Naive thymus-derived CD4-positive, alpha-beta T cell (primary cell): ENCODE measurements at regions not wholly inside any gene's neighbourhood (a gene's known extent, or its start where the extent isn't known, plus 50 kb on each side); places are given as distances from the start of the nearest gene placed in this dataset.

Source experiments
- ATAC-seq: fragments of 150-1000 bp; cut with Tn5 transposase; 2 replicates; pipeline ENCODE4 v1.10.0; 2021; ENCODE audit warnings: mild to moderate bottlenecking, moderate library complexity
- CTCF ChIA-PET: fragments of 350-600 bp; sonication (Branson Sonifier 250); formaldehyde crosslinking; loops from one replicate; lab custom pipeline; 2021; ENCODE audit warnings: antibody characterized with exemption; lab: Charles Lee
- POLR2A ChIA-PET: fragments of 350-600 bp; sonication (Branson Sonifier 250); formaldehyde crosslinking; loops from one replicate; lab custom pipeline; 2021; ENCODE audit warnings: antibody characterized with exemption, inconsistent platforms; lab: Charles Lee
- DNase-seq, 9 donors: peaks; one replicate each; pipeline versions ENCODE4 v3.0.0 to v3.0.0-alpha.2; 2020 to 2022; ENCODE audit warnings: mixed read lengths in 1 of 9
- H3K27ac ChIP-seq: one replicate; pipeline ENCODE4 v1.7.0; 2013; ENCODE audit warnings: mild to moderate bottlenecking, low read depth, low read length, moderate library complexity
- H3K27me3 ChIP-seq, 2 donors: one replicate each; pipeline ENCODE4 v1.7.0; 2013; ENCODE audit warnings: low read length in 2 of 2, mild to moderate bottlenecking in 2 of 2, moderate library complexity in 2 of 2; ENCODE audit not compliant: control insufficient read depth in 2 of 2, insufficient read depth in 2 of 2
- H3K36me3 ChIP-seq, 3 experiments: 1 replicate in 2 of 3; 2 replicates in 1 of 3; pipeline ENCODE4 v1.7.0; 2013; ENCODE audit warnings: low read length in 3 of 3, mild to moderate bottlenecking in 3 of 3, moderate library complexity in 1 of 3; ENCODE audit not compliant: insufficient read depth in 3 of 3, control insufficient read depth in 2 of 3
- H3K4me1 ChIP-seq, 2 donors: one replicate each; pipeline ENCODE4 v1.7.0; 2013; ENCODE audit warnings: low read length in 2 of 2, mild to moderate bottlenecking in 2 of 2, moderate library complexity in 1 of 2; ENCODE audit not compliant: control insufficient read depth in 2 of 2, insufficient read depth in 2 of 2
- H3K4me3 ChIP-seq: 2 replicates; pipeline ENCODE4 v1.7.0; 2013; ENCODE audit warnings: mild to moderate bottlenecking, low read length
- H3K9me3 ChIP-seq, 3 experiments: 1 replicate in 2 of 3; 2 replicates in 1 of 3; pipeline ENCODE4 v1.7.0; 2013; ENCODE audit warnings: low read length in 3 of 3; ENCODE audit not compliant: control insufficient read depth in 2 of 3
- H3K27ac Mint-ChIP-seq, 9 donors: one replicate each; pipeline ENCODE4 v1.8.0; 2020 to 2022; ENCODE audit warnings: mixed read lengths in 9 of 9, mild to moderate bottlenecking in 8 of 9, moderate library complexity in 5 of 9, inconsistent platforms in 2 of 9
- H3K27me3 Mint-ChIP-seq, 5 donors: one replicate each; pipeline ENCODE4 v1.8.0; 2021 to 2022; ENCODE audit warnings: mixed read lengths in 5 of 5, mild to moderate bottlenecking in 1 of 5
- H3K36me3 Mint-ChIP-seq, 5 donors: one replicate each; pipeline ENCODE4 v1.8.0; 2020 to 2022; ENCODE audit warnings: mixed read lengths in 5 of 5, mild to moderate bottlenecking in 3 of 5, inconsistent platforms in 1 of 5
- H3K4me1 Mint-ChIP-seq, 7 donors: one replicate each; pipeline ENCODE4 v1.8.0; 2020 to 2022; ENCODE audit warnings: mixed read lengths in 7 of 7, mild to moderate bottlenecking in 3 of 7, inconsistent platforms in 1 of 7
- H3K4me3 Mint-ChIP-seq, 10 donors: one replicate each; pipeline ENCODE4 v1.8.0; 2020 to 2022; ENCODE audit warnings: mild to moderate bottlenecking in 10 of 10, mixed read lengths in 10 of 10, moderate library complexity in 6 of 10, inconsistent platforms in 2 of 10
- H3K9me3 Mint-ChIP-seq, 11 donors: one replicate each; pipeline ENCODE4 v1.8.0; 2020 to 2022; ENCODE audit warnings: mixed read lengths in 11 of 11, mild to moderate bottlenecking in 4 of 11, inconsistent platforms in 1 of 11, moderate library complexity in 1 of 11
- intact Hi-C, 2 donors: fragments of 100-400 bp; cut with micrococcal nuclease; formaldehyde crosslinking; loops; one replicate each; pipeline ENCODE4 v1.15.1; 2023

- H3K4me3 ChIP-seq: no peak overlapping the region
- Mint-ChIP-seq H3K27me3 (no peaks in the 10 kb centered on the region), H3K4me3 (no peak overlapping the region), H3K36me3 (no peaks in the 10 kb centered on the region), H3K9me3 (peaks cover 0 to 4% (median 0%) of the 10 kb centered on the region in 11 donors), H3K4me1 (peaks cover 0 to 2% (median 0%) of the 10 kb centered on the region in 7 donors), H3K27ac (no peak overlapping the region)
- ChIA-PET CTCF (interaction anchor here (0.5 kb wide), 1 partner anchor 96 kb away, joined by 3 read pairs; no protein-coding TSS in a partner anchor), POLR2A (no interaction called here)
- no peaks in the 10 kb centered on the region for H3K36me3 ChIP-seq
- no peaks in the 10 kb centered on the region for H3K27me3 ChIP-seq
- no peak for DNase-seq
- no peaks in the 10 kb centered on the region for H3K9me3 ChIP-seq
- no peak for ATAC-seq
- H3K4me1 ChIP-seq: no peaks in the 10 kb centered on the region
- intact Hi-C loops: no loop called here
- no peak overlapping the region for H3K27ac ChIP-seq
Measured at GRCh38 chr2:198950803-198951202, 506.9 kb downstream of the SATB2 start.

GRCh38 chr2:198945496-198945895, 512.2 kb downstream of the SATB2 start:
- Histone ChIP-seq H3K4me3 (no peak overlapping the region), H3K36me3 (no peaks in the 10 kb centered on the region), H3K27ac (no peak overlapping the region), H3K4me1 (no peaks in the 10 kb centered on the region), H3K9me3 (no peaks in the 10 kb centered on the region), H3K27me3 (no peaks in the 10 kb centered on the region)
- ChIA-PET CTCF (no interaction called here), POLR2A (no interaction called here)
- Mint-ChIP-seq H3K27me3 (no peaks in the 10 kb centered on the region), H3K9me3 (peaks cover 0 to 2% (median 0%) of the 10 kb centered on the region in 11 donors), H3K4me1 (no peaks in the 10 kb centered on the region), H3K27ac (no peak overlapping the region), H3K4me3 (no peak overlapping the region), H3K36me3 (no peaks in the 10 kb centered on the region)
- no peak for DNase-seq
- intact Hi-C loops: no loop called here
- no peak for ATAC-seq

- H3K27me3 Mint-ChIP-seq: no peaks in the 10 kb centered on the region
- H3K9me3 Mint-ChIP-seq: peaks cover 0 to 19% (median 6%) of the 10 kb centered on the region in 11 donors
- no peak overlapping the region for H3K4me3 Mint-ChIP-seq
Measured at GRCh38 chr2:198930170-198930569, 527.6 kb downstream of the SATB2 start.

GRCh38 chr2:198928026-198928425, 529.7 kb downstream of the SATB2 start:
- ATAC-seq (no peak), DNase-seq (no peak)
- H3K4me1 ChIP-seq: no peaks in the 10 kb centered on the region
- Mint-ChIP-seq H3K36me3 (no peaks in the 10 kb centered on the region), H3K4me3 (no peak overlapping the region), H3K9me3 (peaks cover 0 to 15% (median 4%) of the 10 kb centered on the region in 11 donors), H3K4me1 (no peaks in the 10 kb centered on the region), H3K27ac (no peak overlapping the region), H3K27me3 (no peaks in the 10 kb centered on the region)
- POLR2A ChIA-PET: no interaction called here
- intact Hi-C loops: no loop called here
- H3K36me3 ChIP-seq: no peaks in the 10 kb centered on the region
- CTCF ChIA-PET: interaction anchor here (0.6 kb wide), 1 partner anchor 863 kb away, joined by 4 read pairs; no protein-coding TSS in a partner anchor
- no peak overlapping the region for H3K27ac ChIP-seq
- no peak overlapping the region for H3K4me3 ChIP-seq
- no peaks in the 10 kb centered on the region for H3K27me3 ChIP-seq
- no peaks in the 10 kb centered on the region for H3K9me3 ChIP-seq

More at GRCh38 chr2:198930170-198930569, 527.6 kb downstream of the SATB2 start:
- H3K36me3 ChIP-seq: no peaks in the 10 kb centered on the region
- H3K9me3 ChIP-seq: no peaks in the 10 kb centered on the region
- Mint-ChIP-seq H3K27ac (no peak overlapping the region), H3K4me1 (no peaks in the 10 kb centered on the region), H3K36me3 (no peaks in the 10 kb centered on the region)
- H3K4me1 ChIP-seq: no peaks in the 10 kb centered on the region
- ChIA-PET CTCF (no interaction called here), POLR2A (no interaction called here)
- H3K27ac ChIP-seq: no peak overlapping the region
- DNase-seq (no peak), ATAC-seq (no peak)
- intact Hi-C loops: no loop called here
- no peaks in the 10 kb centered on the region for H3K27me3 ChIP-seq
- no peak overlapping the region for H3K4me3 ChIP-seq

GRCh38 chr2:198917926-198918720, 539.6 kb downstream of the SATB2 start:
- H3K36me3 Mint-ChIP-seq: no peaks in the 10 kb centered on the region
- CTCF ChIA-PET: no interaction called here
- H3K27ac Mint-ChIP-seq: no peak overlapping the region
- Histone ChIP-seq H3K4me3 (no peak overlapping the region), H3K27me3 (no peaks in the 10 kb centered on the region), H3K9me3 (no peaks in the 10 kb centered on the region), H3K4me1 (no peaks in the 10 kb centered on the region), H3K36me3 (no peaks in the 10 kb centered on the region), H3K27ac (no peak overlapping the region)
- POLR2A ChIA-PET: no interaction called here
- ATAC-seq: no peak
- no peak for DNase-seq
- peaks cover 0 to 4% (median 0%) of the 10 kb centered on the region in 5 donors for H3K27me3 Mint-ChIP-seq
- peaks cover 0 to 5% (median 0%) of the 10 kb centered on the region in 11 donors for H3K9me3 Mint-ChIP-seq
- H3K4me3 Mint-ChIP-seq: no peak overlapping the region
- H3K4me1 Mint-ChIP-seq: no peaks in the 10 kb centered on the region
- intact Hi-C loops: no loop called here

GRCh38 chr2:198917275-198917674, 540.5 kb downstream of the SATB2 start:
- ChIA-PET CTCF (no interaction called here), POLR2A (no interaction called here)
- H3K9me3 ChIP-seq: no peaks in the 10 kb centered on the region
- no peaks in the 10 kb centered on the region for H3K4me1 Mint-ChIP-seq
- H3K9me3 Mint-ChIP-seq: peaks cover 0 to 3% (median 0%) of the 10 kb centered on the region in 11 donors
- no peaks in the 10 kb centered on the region for H3K4me1 ChIP-seq
- DNase-seq: no peak
- no peak overlapping the region for H3K4me3 ChIP-seq
- no peak for ATAC-seq
- H3K4me3 Mint-ChIP-seq: no peak overlapping the region
- H3K36me3 ChIP-seq: no peaks in the 10 kb centered on the region
- intact Hi-C loops: no loop called here
- peaks cover 0 to 4% (median 0%) of the 10 kb centered on the region in 5 donors for H3K27me3 Mint-ChIP-seq
- H3K27ac Mint-ChIP-seq: no peak overlapping the region
- H3K27me3 ChIP-seq: no peaks in the 10 kb centered on the region
- no peak overlapping the region for H3K27ac ChIP-seq
- H3K36me3 Mint-ChIP-seq: no peaks in the 10 kb centered on the region
